ENCODE measurements at regions not wholly inside any gene's neighbourhood (a gene's known extent, or its start where the extent isn't known, plus 50 kb on each side); places are given as distances from the start of the nearest gene placed in this dataset.

DNA sequence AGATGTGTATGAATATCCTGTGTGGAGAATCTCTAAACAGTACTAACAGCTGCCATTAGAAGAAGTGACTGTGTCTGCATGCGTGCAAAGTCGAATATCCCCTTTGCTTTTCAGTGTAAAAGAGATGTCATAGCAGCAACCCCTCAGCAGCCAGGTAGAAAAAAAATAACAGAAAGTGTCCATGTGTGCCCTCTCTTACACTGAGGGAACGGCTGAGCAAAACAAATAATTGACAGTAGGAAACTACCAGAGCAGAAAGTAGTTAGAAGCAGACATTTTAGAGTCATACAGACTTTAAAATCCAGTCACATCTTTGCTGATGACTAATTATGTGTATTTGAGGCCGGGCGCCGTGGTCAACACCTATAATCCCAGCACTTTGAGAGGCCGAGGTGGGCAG is 370.8 kb downstream of the GPM6A start:
- Mint-ChIP-seq H3K9me3 (no peaks in the 10 kb centered on the region), H3K27ac (no peak overlapping the region), H3K4me3 (no peak overlapping the region), H3K27me3 (ENCODE audit: low read depth) (no peaks in the 10 kb centered on the region), H3K36me3 (ENCODE audit: low read depth) (no peaks in the 10 kb centered on the region), H3K4me1 (ENCODE audit: low read depth) (no peaks in the 10 kb centered on the region)
- CTCF ChIA-PET: no interaction called here
- no peak for DNase-seq
- intact Hi-C loops (cut with micrococcal nuclease): no loop called here

DNA sequence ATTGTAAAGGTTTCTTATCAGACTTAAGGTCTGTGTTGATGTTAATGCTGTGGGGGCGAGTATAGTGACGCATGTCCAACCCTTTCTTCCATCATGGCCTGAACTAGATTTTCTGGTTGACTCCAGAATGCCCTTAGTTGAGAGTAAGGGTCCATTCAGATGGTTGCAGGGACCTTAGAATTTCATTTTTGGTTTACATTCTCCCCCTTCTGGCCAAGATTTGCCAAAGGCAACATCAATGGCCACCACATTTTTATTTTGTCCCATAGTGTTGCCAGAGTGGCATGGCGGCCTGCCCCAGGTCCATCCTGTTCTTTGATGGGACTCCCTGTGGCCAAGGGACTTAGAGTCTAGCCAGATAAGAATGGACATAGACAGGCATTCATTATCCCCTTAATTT is 368.5 kb downstream of the GPM6A start:
- Mint-ChIP-seq H3K9me3 (no peaks in the 10 kb centered on the region), H3K27ac (no peak overlapping the region), H3K4me3 (no peak overlapping the region), H3K27me3 (ENCODE audit: low read depth) (no peaks in the 10 kb centered on the region), H3K4me1 (ENCODE audit: low read depth) (no peaks in the 10 kb centered on the region), H3K36me3 (ENCODE audit: low read depth) (no peaks in the 10 kb centered on the region)
- intact Hi-C loops (cut with micrococcal nuclease): no loop called here
- CTCF ChIA-PET: no interaction called here
- no peak for DNase-seq

DNA sequence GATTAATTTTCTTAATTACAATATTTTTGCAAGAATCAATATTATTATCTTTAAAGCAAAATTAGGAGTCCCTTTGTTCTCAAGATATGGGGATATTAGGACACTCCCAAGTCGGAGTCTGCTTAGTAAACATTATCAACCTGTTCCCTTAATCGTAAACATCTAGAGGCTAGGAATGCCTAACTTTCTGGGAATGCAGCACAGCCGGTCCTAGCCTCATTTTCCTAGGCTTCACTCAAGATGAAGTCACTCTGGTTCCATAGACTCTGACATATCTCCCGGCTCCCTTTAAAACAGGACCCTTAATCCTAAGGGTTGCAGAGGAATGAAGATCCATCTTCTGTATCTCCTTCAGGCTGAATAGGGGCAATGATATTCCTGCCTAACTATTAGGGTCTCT is 367.6 kb downstream of the GPM6A start:
- intact Hi-C loops (cut with micrococcal nuclease): no loop called here
- no peak overlapping the region for H3K4me3 Mint-ChIP-seq
- no peak for DNase-seq
- no peak overlapping the region for H3K27ac Mint-ChIP-seq
- CTCF ChIA-PET: no interaction called here
- H3K36me3 Mint-ChIP-seq (ENCODE audit: low read depth): no peaks in the 10 kb centered on the region
- no peaks in the 10 kb centered on the region for H3K4me1 Mint-ChIP-seq (ENCODE audit: low read depth)
- no peaks in the 10 kb centered on the region for H3K27me3 Mint-ChIP-seq (ENCODE audit: low read depth)
- no peaks in the 10 kb centered on the region for H3K9me3 Mint-ChIP-seq

GRCh38 chr4:175447016-175447415 is 365.0 kb downstream of the GPM6A start:
- Mint-ChIP-seq H3K36me3 (ENCODE audit: low read depth) (no peaks in the 10 kb centered on the region), H3K9me3 (no peaks in the 10 kb centered on the region), H3K27me3 (ENCODE audit: low read depth) (no peaks in the 10 kb centered on the region), H3K27ac (no peak overlapping the region), H3K4me1 (ENCODE audit: low read depth) (no peaks in the 10 kb centered on the region), H3K4me3 (no peak overlapping the region)
- intact Hi-C loops (cut with micrococcal nuclease): no loop called here
- CTCF ChIA-PET: no interaction called here
- no peak for DNase-seq

- no peak overlapping the region for H3K4me3 Mint-ChIP-seq
These were observed 361.6 kb downstream of the GPM6A start for GRCh38 chr4:175450446-175450845.

GRCh38 chr4:175451238-175451965 is 360.7 kb downstream of the GPM6A start:
- CTCF ChIA-PET: no interaction called here
- no peak overlapping the region for H3K27ac Mint-ChIP-seq
- H3K4me1 Mint-ChIP-seq (ENCODE audit: low read depth): no peaks in the 10 kb centered on the region
- H3K9me3 Mint-ChIP-seq: no peaks in the 10 kb centered on the region
- H3K27me3 Mint-ChIP-seq (ENCODE audit: low read depth): no peaks in the 10 kb centered on the region
- intact Hi-C loops (cut with micrococcal nuclease): no loop called here
- no peak for DNase-seq
- H3K4me3 Mint-ChIP-seq: no peak overlapping the region
- H3K36me3 Mint-ChIP-seq (ENCODE audit: low read depth): no peaks in the 10 kb centered on the region

More at GRCh38 chr4:175450446-175450845, 361.6 kb downstream of the GPM6A start:
- Mint-ChIP-seq H3K27me3 (ENCODE audit: low read depth) (no peaks in the 10 kb centered on the region), H3K4me1 (ENCODE audit: low read depth) (no peaks in the 10 kb centered on the region), H3K9me3 (no peaks in the 10 kb centered on the region), H3K36me3 (ENCODE audit: low read depth) (no peaks in the 10 kb centered on the region), H3K27ac (no peak overlapping the region)
- intact Hi-C loops (cut with micrococcal nuclease): no loop called here
- CTCF ChIA-PET: no interaction called here
- no peak for DNase-seq

DNA sequence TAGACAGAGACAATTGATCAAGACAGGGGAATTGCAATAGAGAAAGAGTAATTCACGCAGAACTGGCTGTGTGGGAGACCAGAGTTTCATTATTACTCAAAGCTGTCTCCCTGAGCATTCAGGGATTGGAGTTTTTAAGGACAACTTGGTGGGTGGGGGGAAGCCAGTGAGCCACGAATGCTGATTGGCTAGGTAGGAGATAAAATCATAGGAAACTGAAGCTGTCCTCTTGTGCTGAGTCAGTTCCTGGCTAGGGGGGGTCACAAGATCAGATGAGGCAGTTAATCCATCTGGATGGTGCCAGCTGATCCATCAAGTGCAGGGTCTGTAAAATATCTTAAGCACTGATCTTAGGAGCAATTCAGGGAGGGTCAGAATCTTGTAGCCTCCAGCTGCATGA is 358.6 kb downstream of the GPM6A start:
- no peaks in the 10 kb centered on the region for H3K27me3 Mint-ChIP-seq (ENCODE audit: low read depth)

DNA sequence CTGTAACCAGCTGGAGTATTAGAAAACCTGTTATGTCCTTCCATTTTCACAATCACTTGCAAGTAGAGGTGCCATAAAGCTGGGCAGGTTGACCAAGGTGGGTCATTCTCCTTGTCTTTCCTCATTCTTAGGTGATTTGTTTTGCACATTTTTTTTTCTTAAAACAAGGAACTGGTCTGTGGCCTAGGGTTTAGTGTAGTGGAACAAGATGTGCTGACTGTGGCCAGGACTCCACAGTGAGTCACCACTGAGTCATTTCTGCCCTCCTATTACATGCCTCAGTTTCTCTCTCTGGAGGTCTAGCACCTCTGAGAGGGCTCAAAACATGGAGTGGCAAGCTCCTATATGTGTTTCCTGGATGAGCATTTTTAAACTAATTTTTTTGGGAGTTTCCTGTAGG is 355.9 kb downstream of the GPM6A start:
- Mint-ChIP-seq H3K27me3 (ENCODE audit: low read depth) (no peaks in the 10 kb centered on the region), H3K27ac (no peak overlapping the region), H3K4me1 (ENCODE audit: low read depth) (no peaks in the 10 kb centered on the region), H3K4me3 (no peak overlapping the region), H3K9me3 (no peaks in the 10 kb centered on the region), H3K36me3 (ENCODE audit: low read depth) (no peaks in the 10 kb centered on the region)
- intact Hi-C loops (cut with micrococcal nuclease): no loop called here
- CTCF ChIA-PET: no interaction called here
- DNase-seq: no peak

More for the DNA sequence above, 358.6 kb downstream of the GPM6A start:
- intact Hi-C loops (cut with micrococcal nuclease): no loop called here
- H3K9me3 Mint-ChIP-seq: no peaks in the 10 kb centered on the region
- H3K4me3 Mint-ChIP-seq: no peak overlapping the region
- no peaks in the 10 kb centered on the region for H3K36me3 Mint-ChIP-seq (ENCODE audit: low read depth)
- CTCF ChIA-PET: no interaction called here
- H3K4me1 Mint-ChIP-seq (ENCODE audit: low read depth): no peaks in the 10 kb centered on the region
- H3K27ac Mint-ChIP-seq: no peak overlapping the region
- DNase-seq: no peak

DNA sequence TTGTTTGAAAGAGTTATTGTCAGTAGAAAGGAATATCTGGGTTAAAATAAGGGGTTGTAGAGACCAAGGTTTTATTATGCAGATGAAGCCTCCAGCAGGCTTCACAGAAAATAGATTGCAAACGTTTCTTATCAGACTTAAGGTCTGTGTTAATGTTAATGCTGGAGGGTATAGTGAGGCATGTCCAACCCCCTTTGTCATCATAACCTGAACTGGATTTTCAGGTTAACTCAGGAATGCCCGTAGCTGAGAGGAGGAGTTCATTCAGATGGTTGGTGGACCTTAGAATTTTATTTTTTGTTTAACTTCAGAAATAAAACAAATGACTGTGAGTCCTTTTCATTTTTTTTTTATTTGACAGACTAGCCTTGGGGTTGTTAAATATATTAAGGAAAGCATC is 354.1 kb downstream of the GPM6A start:
- no peak for DNase-seq
- Mint-ChIP-seq H3K4me3 (no peak overlapping the region), H3K36me3 (ENCODE audit: low read depth) (no peaks in the 10 kb centered on the region), H3K9me3 (no peaks in the 10 kb centered on the region), H3K4me1 (ENCODE audit: low read depth) (no peaks in the 10 kb centered on the region), H3K27me3 (ENCODE audit: low read depth) (no peaks in the 10 kb centered on the region), H3K27ac (no peak overlapping the region)
- intact Hi-C loops (cut with micrococcal nuclease): no loop called here
- CTCF ChIA-PET: no interaction called here

DNA sequence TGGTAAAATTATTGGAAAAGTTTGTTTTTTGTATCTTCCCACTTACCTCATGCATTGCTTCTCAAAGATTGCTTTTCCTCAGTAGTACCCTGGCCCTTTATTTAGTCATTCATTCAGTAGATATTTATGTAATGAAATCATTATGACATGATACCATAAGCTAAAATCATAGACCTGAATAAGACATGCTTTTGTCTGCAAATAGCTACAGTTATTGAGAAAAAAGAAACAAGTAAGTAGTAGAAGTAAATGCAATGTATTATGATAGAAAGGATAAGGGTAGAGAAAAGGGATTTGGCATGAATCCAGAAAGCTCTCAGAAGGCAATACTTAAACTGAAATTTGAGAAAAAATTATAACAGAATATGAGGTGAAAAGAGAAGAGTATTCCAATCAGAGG is 352.5 kb downstream of the GPM6A start:
- CTCF ChIA-PET: interaction anchor here (0.6 kb wide), 1 partner anchor 70 kb away, joined by 3 read pairs; no protein-coding TSS in a partner anchor

GRCh38 chr4:175460414-175460813 is 351.6 kb downstream of the GPM6A start:
- Mint-ChIP-seq H3K27me3 (ENCODE audit: low read depth) (no peaks in the 10 kb centered on the region), H3K9me3 (no peaks in the 10 kb centered on the region), H3K4me3 (no peak overlapping the region), H3K27ac (no peak overlapping the region), H3K4me1 (ENCODE audit: low read depth) (no peaks in the 10 kb centered on the region), H3K36me3 (ENCODE audit: low read depth) (no peaks in the 10 kb centered on the region)
- CTCF ChIA-PET: no interaction called here
- intact Hi-C loops (cut with micrococcal nuclease): no loop called here
- no peak for DNase-seq

More for the DNA sequence above, 352.5 kb downstream of the GPM6A start:
- H3K27ac Mint-ChIP-seq: no peak overlapping the region
- intact Hi-C loops (cut with micrococcal nuclease): no loop called here
- no peak for DNase-seq
- H3K27me3 Mint-ChIP-seq (ENCODE audit: low read depth): no peaks in the 10 kb centered on the region
- no peaks in the 10 kb centered on the region for H3K4me1 Mint-ChIP-seq (ENCODE audit: low read depth)
- no peak overlapping the region for H3K4me3 Mint-ChIP-seq
- no peaks in the 10 kb centered on the region for H3K36me3 Mint-ChIP-seq (ENCODE audit: low read depth)
- no peaks in the 10 kb centered on the region for H3K9me3 Mint-ChIP-seq

GRCh38 chr4:175469514-175469913 is 342.6 kb downstream of the GPM6A start:
- CTCF ChIA-PET: no interaction called here
- H3K36me3 Mint-ChIP-seq (ENCODE audit: low read depth): no peaks in the 10 kb centered on the region
- H3K9me3 Mint-ChIP-seq: peaks cover 4% of the 10 kb centered on the region
- H3K27ac Mint-ChIP-seq: no peak overlapping the region
- H3K4me3 Mint-ChIP-seq: no peak overlapping the region
- H3K27me3 Mint-ChIP-seq (ENCODE audit: low read depth): no peaks in the 10 kb centered on the region
- no peak for DNase-seq
- no peaks in the 10 kb centered on the region for H3K4me1 Mint-ChIP-seq (ENCODE audit: low read depth)
- intact Hi-C loops (cut with micrococcal nuclease): no loop called here

DNA sequence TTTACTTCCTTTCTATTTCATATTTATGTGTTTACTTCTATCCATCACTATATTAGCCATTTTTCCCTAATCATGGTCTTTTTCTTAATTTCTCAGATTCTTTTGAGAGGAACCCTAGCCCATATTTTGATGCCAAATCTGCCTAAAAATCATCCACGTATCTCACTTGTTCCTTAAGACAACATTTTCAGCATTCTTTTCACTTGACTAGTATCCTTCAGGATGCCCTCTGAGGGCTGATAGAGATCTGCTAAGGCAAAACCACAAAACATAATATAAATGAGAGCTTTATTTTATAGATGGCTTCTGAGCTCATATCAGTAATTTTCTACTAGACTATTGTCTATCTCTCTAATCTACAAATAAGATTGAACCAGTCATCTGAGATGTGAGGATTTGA is 341.9 kb downstream of the GPM6A start:
- Mint-ChIP-seq H3K36me3 (ENCODE audit: low read depth) (no peaks in the 10 kb centered on the region), H3K9me3 (peaks cover 4% of the 10 kb centered on the region), H3K27ac (no peak overlapping the region), H3K4me1 (ENCODE audit: low read depth) (no peaks in the 10 kb centered on the region), H3K4me3 (no peak overlapping the region), H3K27me3 (ENCODE audit: low read depth) (no peaks in the 10 kb centered on the region)
- no peak for DNase-seq
- CTCF ChIA-PET: no interaction called here
- intact Hi-C loops (cut with micrococcal nuclease): no loop called here
